ENCODE measurements at regions not wholly inside any gene's neighbourhood (a gene's known extent, or its start where the extent isn't known, plus 50 kb on each side); places are given as distances from the start of the nearest gene placed in this dataset.
A peak's percentile ranks its signal among the peaks of the same experiment; 100 is the strongest.
"Not testable (repeated sequence)": the region's sequence is repeated elsewhere in the genome, so short reads cannot be mapped to it uniquely, and the experiment has no call there.

DNA sequence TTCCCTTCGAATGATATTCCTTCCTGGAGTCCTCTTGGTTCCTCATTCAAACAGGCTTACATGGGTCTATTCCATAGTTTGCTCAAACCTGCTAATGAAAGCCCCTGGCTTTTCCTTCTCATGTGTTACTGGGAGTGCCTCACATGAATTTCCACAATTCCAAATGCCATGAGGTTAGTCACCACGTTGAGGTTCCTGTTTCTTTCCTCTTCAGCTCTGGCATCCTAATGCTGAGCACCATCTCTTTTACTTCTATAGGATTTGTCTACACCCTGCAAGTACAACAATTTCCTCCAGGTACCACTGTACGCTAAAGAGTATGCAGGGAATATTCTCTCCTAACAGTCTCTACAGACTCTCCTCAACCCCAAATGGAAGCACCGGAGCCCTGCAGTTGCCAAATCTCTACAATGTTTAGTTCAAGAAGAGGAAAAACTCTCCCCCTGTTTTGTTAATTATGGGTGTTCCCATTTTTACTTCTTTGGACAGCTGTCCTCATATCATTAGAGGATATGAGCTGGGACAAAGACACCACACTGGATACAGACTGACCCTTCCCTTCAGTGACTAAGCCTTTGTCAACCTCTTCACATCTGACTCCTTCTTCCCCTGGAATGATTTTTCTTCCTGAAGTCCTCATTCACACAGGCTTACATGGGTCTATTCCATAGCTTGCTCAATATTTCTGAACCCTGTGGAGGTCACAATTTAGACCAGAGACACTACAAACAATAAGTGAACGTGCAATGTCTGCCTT lies 145.8 kb upstream of the BET1 start:
- no CpG with 5 or more reads among the region's 5 CpGs for WGBS, 2 donors (ENCODE audit: extremely low coverage in 2 of 2, insufficient read length in 2 of 2, insufficient replicate concordance in 1 of 2)
- H3K4me3 ChIP-seq (ENCODE audit: low read length in 2 of 2), result no peak overlapping the region
- H3K79me1 ChIP-seq (ENCODE audit: low read depth, low read length), result no peaks in the 10 kb centered on the region
- H3K23ac ChIP-seq (ENCODE audit: low read depth, low read length, poor library complexity), result no peak overlapping the region
- H2AFZ ChIP-seq (ENCODE audit: low read length), result peak overlapping the region; percentile 9
- H2BK5ac ChIP-seq (ENCODE audit: low read length), result no peak overlapping the region
- H3K36me3 ChIP-seq (replicated peaks in 1 of 2; ENCODE audit: control insufficient read depth in 2 of 2, insufficient read depth in 2 of 2, low read length in 2 of 2), result no peaks in the 10 kb centered on the region
- H3K27me3 ChIP-seq (ENCODE audit: control insufficient read depth in 3 of 3, insufficient read depth in 3 of 3, low read depth in 1 of 3, low read length in 3 of 3), result no peaks in the 10 kb centered on the region
- no peak overlapping the region for H3K4me2 ChIP-seq (ENCODE audit: insufficient read depth, low read length, poor library complexity, severe bottlenecking)
- no peak for DNase-seq (ENCODE audit: low spot score)
- H2BK15ac ChIP-seq (ENCODE audit: low read length), result no peak overlapping the region
- no peak overlapping the region for H2BK120ac ChIP-seq (ENCODE audit: low read depth, low read length)
- H4K91ac ChIP-seq (ENCODE audit: low read depth, low read length, poor library complexity), result no peak overlapping the region
- H4K8ac ChIP-seq (ENCODE audit: low read depth, low read length), result no peak overlapping the region
- no peak overlapping the region for H3K18ac ChIP-seq (ENCODE audit: low read length)
- no peak overlapping the region for H3K27ac ChIP-seq (replicated peaks; ENCODE audit: low read length)
- H3K4me1 ChIP-seq (ENCODE audit: control insufficient read depth in 2 of 2, insufficient read depth in 1 of 2, low read depth in 1 of 2, low read length in 2 of 2), result peaks cover 0 to 2% of the 10 kb centered on the region in 2 donors
- no peak overlapping the region for H3K14ac ChIP-seq (ENCODE audit: low read length)
- H2BK12ac ChIP-seq (ENCODE audit: low read length), result no peak overlapping the region
- no peak overlapping the region for H2AK5ac ChIP-seq (ENCODE audit: low read depth, low read length)
- H3K9me3 ChIP-seq (replicated peaks in 1 of 2; ENCODE audit: control insufficient read depth in 2 of 2, insufficient read depth in 1 of 2, low read depth in 1 of 2, low read length in 2 of 2), result peaks cover 0 to 2% of the 10 kb centered on the region in 2 donors
- H3K9ac ChIP-seq (ENCODE audit: low read depth, low read length, poor library complexity), result no peak overlapping the region
- H3K4ac ChIP-seq (ENCODE audit: low read length), result no peak overlapping the region

- Histone ChIP-seq H3K79me1 (ENCODE audit: low read depth, low read length) (no peaks in the 10 kb centered on the region), H2BK120ac (ENCODE audit: low read depth, low read length) (no peak overlapping the region), H2AFZ (ENCODE audit: low read length) (no peak overlapping the region), H3K4me3 (ENCODE audit: low read length in 2 of 2) (no peak overlapping the region), H4K91ac (ENCODE audit: low read depth, low read length, poor library complexity) (no peak overlapping the region), H3K27ac (replicated peaks; ENCODE audit: low read length) (no peak overlapping the region), H3K23ac (ENCODE audit: low read depth, low read length, poor library complexity) (no peak overlapping the region), H2AK5ac (ENCODE audit: low read depth, low read length) (no peak overlapping the region), H2BK15ac (ENCODE audit: low read length) (no peak overlapping the region), H3K9ac (ENCODE audit: low read depth, low read length, poor library complexity) (no peak overlapping the region), H4K8ac (ENCODE audit: low read depth, low read length) (no peak overlapping the region), H3K4ac (ENCODE audit: low read length) (no peak overlapping the region), H2BK12ac (ENCODE audit: low read length) (no peak overlapping the region), H2BK5ac (ENCODE audit: low read length) (no peak overlapping the region), H3K18ac (ENCODE audit: low read length) (no peak overlapping the region), H3K4me2 (ENCODE audit: insufficient read depth, low read length, poor library complexity, severe bottlenecking) (no peak overlapping the region), H3K4me1 (ENCODE audit: control insufficient read depth in 2 of 2, insufficient read depth in 1 of 2, low read depth in 1 of 2, low read length in 2 of 2) (peaks cover 0 to 2% of the 10 kb centered on the region in 2 donors), H3K14ac (ENCODE audit: low read length) (no peak overlapping the region), H3K9me3 (replicated peaks in 1 of 2; ENCODE audit: control insufficient read depth in 2 of 2, insufficient read depth in 1 of 2, low read depth in 1 of 2, low read length in 2 of 2) (no peaks in the 10 kb centered on the region), H3K27me3 (ENCODE audit: control insufficient read depth in 3 of 3, insufficient read depth in 3 of 3, low read depth in 1 of 3, low read length in 3 of 3) (no peaks in the 10 kb centered on the region), H3K36me3 (replicated peaks in 1 of 2; ENCODE audit: control insufficient read depth in 2 of 2, insufficient read depth in 2 of 2, low read length in 2 of 2) (no peaks in the 10 kb centered on the region)
- no peak for DNase-seq (ENCODE audit: low spot score)
These were observed 150.0 kb upstream of the BET1 start for GRCh38 chr7:94154182-94154581.

- peak overlapping the region; percentile 57 for H2AFZ ChIP-seq (ENCODE audit: low read length)
- DNase-seq (ENCODE audit: low spot score), result no peak
- no peak overlapping the region for H2BK5ac ChIP-seq (ENCODE audit: low read length)
- no peak overlapping the region for H3K18ac ChIP-seq (ENCODE audit: low read length)
- no peak overlapping the region for H3K27ac ChIP-seq (replicated peaks; ENCODE audit: low read length)
- no peaks in the 10 kb centered on the region for H3K9me3 ChIP-seq (replicated peaks in 1 of 2; ENCODE audit: control insufficient read depth in 2 of 2, insufficient read depth in 1 of 2, low read depth in 1 of 2, low read length in 2 of 2)
- WGBS, 2 donors (ENCODE audit: extremely low coverage in 2 of 2, insufficient read length in 2 of 2, insufficient replicate concordance in 1 of 2), result no CpG with 5 or more reads among the region's 3 CpGs
- H4K8ac ChIP-seq (ENCODE audit: low read depth, low read length), result no peak overlapping the region
- H3K4ac ChIP-seq (ENCODE audit: low read length), result no peak overlapping the region
- H3K9ac ChIP-seq (ENCODE audit: low read depth, low read length, poor library complexity), result no peak overlapping the region
- H3K23ac ChIP-seq (ENCODE audit: low read depth, low read length, poor library complexity), result no peak overlapping the region
- no peak overlapping the region for H3K4me2 ChIP-seq (ENCODE audit: insufficient read depth, low read length, poor library complexity, severe bottlenecking)
- no peak overlapping the region for H3K14ac ChIP-seq (ENCODE audit: low read length)
- H2BK12ac ChIP-seq (ENCODE audit: low read length), result no peak overlapping the region
- H3K4me3 ChIP-seq (ENCODE audit: low read length in 2 of 2), result no peak overlapping the region
- H2AK5ac ChIP-seq (ENCODE audit: low read depth, low read length), result no peak overlapping the region
- peaks cover 0 to 2% of the 10 kb centered on the region in 2 donors for H3K4me1 ChIP-seq (ENCODE audit: control insufficient read depth in 2 of 2, insufficient read depth in 1 of 2, low read depth in 1 of 2, low read length in 2 of 2)
- no peak overlapping the region for H2BK15ac ChIP-seq (ENCODE audit: low read length)
- H3K36me3 ChIP-seq (replicated peaks in 1 of 2; ENCODE audit: control insufficient read depth in 2 of 2, insufficient read depth in 2 of 2, low read length in 2 of 2), result no peaks in the 10 kb centered on the region
- H2BK120ac ChIP-seq (ENCODE audit: low read depth, low read length), result no peak overlapping the region
- H3K79me1 ChIP-seq (ENCODE audit: low read depth, low read length), result no peaks in the 10 kb centered on the region
- H4K91ac ChIP-seq (ENCODE audit: low read depth, low read length, poor library complexity), result no peak overlapping the region
- no peaks in the 10 kb centered on the region for H3K27me3 ChIP-seq (ENCODE audit: control insufficient read depth in 3 of 3, insufficient read depth in 3 of 3, low read depth in 1 of 3, low read length in 3 of 3)
These were observed 150.7 kb upstream of the BET1 start for GRCh38 chr7:94154858-94155257.

GRCh38 chr7:94157659-94158306 lies 153.6 kb upstream of the BET1 start:
- H3K4ac ChIP-seq (ENCODE audit: low read length); H2BK12ac ChIP-seq (ENCODE audit: low read length); H3K9ac ChIP-seq (ENCODE audit: low read depth, low read length, poor library complexity); H3K4me1 ChIP-seq (ENCODE audit: control insufficient read depth in 2 of 2, insufficient read depth in 1 of 2, low read depth in 1 of 2, low read length in 2 of 2); H3K79me1 ChIP-seq (ENCODE audit: low read depth, low read length); H2BK5ac ChIP-seq (ENCODE audit: low read length); H3K9me3 ChIP-seq (replicated peaks in 1 of 2; ENCODE audit: control insufficient read depth in 2 of 2, insufficient read depth in 1 of 2, low read depth in 1 of 2, low read length in 2 of 2); H3K36me3 ChIP-seq (replicated peaks in 1 of 2; ENCODE audit: control insufficient read depth in 2 of 2, insufficient read depth in 2 of 2, low read length in 2 of 2); H4K8ac ChIP-seq (ENCODE audit: low read depth, low read length); H2BK15ac ChIP-seq (ENCODE audit: low read length); H3K18ac ChIP-seq (ENCODE audit: low read length); H2AFZ ChIP-seq (ENCODE audit: low read length); H4K91ac ChIP-seq (ENCODE audit: low read depth, low read length, poor library complexity); H3K27ac ChIP-seq (replicated peaks; ENCODE audit: low read length); DNase-seq (ENCODE audit: low spot score); H3K27me3 ChIP-seq (ENCODE audit: control insufficient read depth in 3 of 3, insufficient read depth in 3 of 3, low read depth in 1 of 3, low read length in 3 of 3); H3K23ac ChIP-seq (ENCODE audit: low read depth, low read length, poor library complexity); H3K4me2 ChIP-seq (ENCODE audit: insufficient read depth, low read length, poor library complexity, severe bottlenecking); H3K14ac ChIP-seq (ENCODE audit: low read length); H3K4me3 ChIP-seq (ENCODE audit: low read length in 2 of 2); H2BK120ac ChIP-seq (ENCODE audit: low read depth, low read length); H2AK5ac ChIP-seq (ENCODE audit: low read depth, low read length): not testable (repeated sequence)
- WGBS, 2 donors (ENCODE audit: extremely low coverage in 2 of 2, insufficient read length in 2 of 2, insufficient replicate concordance in 1 of 2), result no CpG with 5 or more reads among the region's 5 CpGs

Data from neuronal stem cell (in vitro differentiated cells).